ENCODE measurements at regions not wholly inside any gene's neighbourhood (a gene's known extent, or its start where the extent isn't known, plus 50 kb on each side); places are given as distances from the start of the nearest gene placed in this dataset.

DNA sequence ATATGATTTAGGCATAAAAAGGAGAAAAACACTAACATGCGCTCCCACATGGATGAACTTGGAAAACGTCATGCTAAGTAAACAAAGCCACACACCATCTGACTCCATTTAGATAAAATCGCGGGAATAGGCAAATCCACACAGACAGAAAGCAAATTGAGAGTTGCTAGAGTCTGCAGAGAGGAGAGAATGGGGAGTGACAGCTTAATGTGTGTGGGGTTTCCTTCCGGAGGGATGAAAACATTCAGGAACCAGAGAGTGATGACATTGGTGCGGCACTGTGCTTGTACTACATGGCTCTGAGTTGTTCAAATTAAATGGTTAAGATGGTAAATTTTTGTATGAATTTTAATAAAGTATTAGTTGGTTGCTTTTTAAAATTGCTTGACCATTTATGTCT lies 482.9 kb upstream of the AKR1E2 start:
- Histone ChIP-seq H3K27ac (ENCODE audit: low read depth, low read length) (no peak overlapping the region), H3K4me2 (ENCODE audit: low read length) (no peak overlapping the region), H3K27me3 (ENCODE audit: control insufficient read depth, low read length) (no peaks in the 10 kb centered on the region), H3K4me1 (ENCODE audit: control insufficient read depth, low read length) (no peaks in the 10 kb centered on the region), H3F3A (ENCODE audit: control insufficient read depth, insufficient read depth) (no peaks in the 10 kb centered on the region), H3K9me3 (ENCODE audit: control insufficient read depth, insufficient read depth, low read length) (peaks cover 5% of the 10 kb centered on the region; the same call in 1 of the 2 replicates), H3K79me2 (ENCODE audit: control insufficient read depth, low read length) (no peaks in the 10 kb centered on the region), H4K20me1 (ENCODE audit: control insufficient read depth, insufficient read depth, low read depth, low read length) (no peaks in the 10 kb centered on the region), H3K36me3 (ENCODE audit: control insufficient read depth, low read length) (no peaks in the 10 kb centered on the region), H3K4me3 (ENCODE audit: low read length) (no peak overlapping the region), H3K9me2 (replicated peaks; ENCODE audit: control insufficient read depth, low read length) (no peaks in the 10 kb centered on the region)
- no peak for TF ChIP-seq EZH2phosphoT487 (IDR thresholded peaks at IDR 0.05; ENCODE audit: borderline replicate concordance, low read length)
- TF ChIP-seq, protein P1, sequence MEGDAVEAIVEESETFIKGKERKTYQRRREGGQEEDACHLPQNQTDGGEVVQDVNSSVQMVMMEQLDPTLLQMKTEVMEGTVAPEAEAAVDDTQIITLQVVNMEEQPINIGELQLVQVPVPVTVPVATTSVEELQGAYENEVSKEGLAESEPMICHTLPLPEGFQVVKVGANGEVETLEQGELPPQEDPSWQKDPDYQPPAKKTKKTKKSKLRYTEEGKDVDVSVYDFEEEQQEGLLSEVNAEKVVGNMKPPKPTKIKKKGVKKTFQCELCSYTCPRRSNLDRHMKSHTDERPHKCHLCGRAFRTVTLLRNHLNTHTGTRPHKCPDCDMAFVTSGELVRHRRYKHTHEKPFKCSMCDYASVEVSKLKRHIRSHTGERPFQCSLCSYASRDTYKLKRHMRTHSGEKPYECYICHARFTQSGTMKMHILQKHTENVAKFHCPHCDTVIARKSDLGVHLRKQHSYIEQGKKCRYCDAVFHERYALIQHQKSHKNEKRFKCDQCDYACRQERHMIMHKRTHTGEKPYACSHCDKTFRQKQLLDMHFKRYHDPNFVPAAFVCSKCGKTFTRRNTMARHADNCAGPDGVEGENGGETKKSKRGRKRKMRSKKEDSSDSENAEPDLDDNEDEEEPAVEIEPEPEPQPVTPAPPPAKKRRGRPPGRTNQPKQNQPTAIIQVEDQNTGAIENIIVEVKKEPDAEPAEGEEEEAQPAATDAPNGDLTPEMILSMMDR (IDR thresholded peaks at IDR 0.05; ENCODE audit: low read depth, low read length, poor library complexity, severe bottlenecking) = no peak

DNA sequence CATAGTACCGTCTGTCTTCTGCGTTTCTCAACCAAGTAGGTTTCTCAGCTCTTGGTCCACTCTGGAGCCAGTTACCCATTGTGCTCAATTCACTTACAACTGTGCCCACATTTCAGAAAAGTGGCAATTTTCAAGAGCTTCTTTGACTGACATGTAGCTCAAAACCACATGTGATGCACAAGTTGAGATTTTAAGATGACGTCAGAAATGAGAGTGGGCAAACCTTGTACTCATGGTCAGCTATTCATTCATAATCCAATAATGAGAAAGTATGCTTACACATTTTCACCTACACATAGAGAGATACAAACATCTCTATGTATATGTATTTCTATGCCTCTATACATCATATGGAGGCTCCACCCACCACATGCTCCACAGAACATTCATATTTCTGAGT lies 487.2 kb upstream of the AKR1E2 start:
- no peaks in the 10 kb centered on the region for H3K79me2 ChIP-seq (ENCODE audit: control insufficient read depth, low read length)
- peaks cover 26% of the 10 kb centered on the region for H3K9me3 ChIP-seq (ENCODE audit: control insufficient read depth, insufficient read depth, low read length)
- H3K4me1 ChIP-seq (ENCODE audit: control insufficient read depth, low read length) = 0 out of 2 replicates have a peak, but pooled peaks cover 3% of the 10 kb centered on the region
- peaks cover 15% of the 10 kb centered on the region for H3F3A ChIP-seq (ENCODE audit: control insufficient read depth, insufficient read depth)
- H3K4me2 ChIP-seq (ENCODE audit: low read length) = no peak overlapping the region
- no peak for TF ChIP-seq EZH2phosphoT487 (IDR thresholded peaks at IDR 0.05; ENCODE audit: borderline replicate concordance, low read length)
- TF ChIP-seq, protein P1 (IDR thresholded peaks at IDR 0.05; ENCODE audit: low read depth, low read length, poor library complexity, severe bottlenecking) = no peak
- no peaks in the 10 kb centered on the region for H3K9me2 ChIP-seq (replicated peaks; ENCODE audit: control insufficient read depth, low read length)
- H3K27me3 ChIP-seq (ENCODE audit: control insufficient read depth, low read length) = no peaks in the 10 kb centered on the region
- no peaks in the 10 kb centered on the region for H4K20me1 ChIP-seq (ENCODE audit: control insufficient read depth, insufficient read depth, low read depth, low read length)
- no peak overlapping the region for H3K4me3 ChIP-seq (ENCODE audit: low read length)
- no peaks in the 10 kb centered on the region; the same call in 1 of the 2 replicates for H3K36me3 ChIP-seq (ENCODE audit: control insufficient read depth, low read length)
- H3K27ac ChIP-seq (ENCODE audit: low read depth, low read length) = no peak overlapping the region

DNA sequence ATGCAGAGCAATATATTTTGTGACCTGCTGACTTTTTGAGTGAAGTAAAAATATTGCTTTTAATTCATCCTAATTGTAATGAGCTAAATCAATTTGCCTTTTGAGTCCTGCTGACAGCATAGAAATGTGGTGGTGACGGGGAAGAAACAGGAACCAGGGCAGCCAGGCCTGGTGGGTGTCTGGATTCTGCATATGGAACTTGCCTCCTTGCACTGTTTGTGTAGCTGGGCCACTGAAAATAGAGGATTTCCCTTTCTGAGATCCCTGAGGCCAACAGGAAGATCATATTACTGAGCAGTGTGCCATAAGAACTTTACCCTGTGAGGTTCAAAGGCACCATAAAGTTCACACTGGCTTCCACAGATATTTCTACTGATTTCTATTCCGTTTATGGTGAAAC lies 488.4 kb upstream of the AKR1E2 start:
- Histone ChIP-seq H4K20me1 (ENCODE audit: control insufficient read depth, insufficient read depth, low read depth, low read length) (no peaks in the 10 kb centered on the region), H3K27ac (ENCODE audit: low read depth, low read length) (no peak overlapping the region), H3K4me3 (ENCODE audit: low read length) (no peak overlapping the region), H3K36me3 (ENCODE audit: control insufficient read depth, low read length) (no peaks in the 10 kb centered on the region; the same call in 1 of the 2 replicates), H3K4me2 (ENCODE audit: low read length) (no peak overlapping the region), H3F3A (ENCODE audit: control insufficient read depth, insufficient read depth) (peaks cover 27% of the 10 kb centered on the region), H3K79me2 (ENCODE audit: control insufficient read depth, low read length) (no peaks in the 10 kb centered on the region), H3K9me2 (replicated peaks; ENCODE audit: control insufficient read depth, low read length) (no peaks in the 10 kb centered on the region), H3K4me1 (ENCODE audit: control insufficient read depth, low read length) (peaks cover 12% of the 10 kb centered on the region; the same call in 1 of the 2 replicates), H3K9me3 (ENCODE audit: control insufficient read depth, insufficient read depth, low read length) (peaks cover 38% of the 10 kb centered on the region), H3K27me3 (ENCODE audit: control insufficient read depth, low read length) (no peaks in the 10 kb centered on the region)
- TF ChIP-seq EZH2phosphoT487 (IDR thresholded peaks at IDR 0.05; ENCODE audit: borderline replicate concordance, low read length) = no peak
- TF ChIP-seq, protein P1 (IDR thresholded peaks at IDR 0.05; ENCODE audit: low read depth, low read length, poor library complexity, severe bottlenecking) = no peak
